ENCODE measurements at regions not wholly inside any gene's neighbourhood (a gene's known extent, or its start where the extent isn't known, plus 50 kb on each side); places are given as distances from the start of the nearest gene placed in this dataset.

GRCh38 chr1:183724350-183725042 lies 71.4 kb upstream of the APOBEC4 start:
- H3K4me3 Mint-ChIP-seq: no peak overlapping the region
- Histone ChIP-seq H3K79me1 (ENCODE audit: insufficient read depth, low read depth, low read length, poor library complexity, severe bottlenecking) (no peaks in the 10 kb centered on the region), H2AFZ (ENCODE audit: low read length) (no peak overlapping the region), H2AK5ac (ENCODE audit: insufficient read length, low read length) (no peak overlapping the region), H2BK120ac (ENCODE audit: low read depth, low read length, poor library complexity, severe bottlenecking) (no peak overlapping the region), H4K8ac (replicated peaks; ENCODE audit: insufficient read length, low read depth, low read length) (no peak overlapping the region), H3K18ac (ENCODE audit: insufficient read length, low read depth, low read length) (no peak overlapping the region), H4K5ac (ENCODE audit: insufficient read length, low read depth, low read length) (no peak overlapping the region), H3K23me2 (ENCODE audit: insufficient read length, low read depth, low read length, poor library complexity, severe bottlenecking) (no peaks in the 10 kb centered on the region), H3K27me3 (ENCODE audit: insufficient read depth, low read length) (no peaks in the 10 kb centered on the region), H3K9me3 (ENCODE audit: control insufficient read depth, low read depth, low read length) (no peaks in the 10 kb centered on the region), H2BK15ac (ENCODE audit: low read depth, low read length) (no peak overlapping the region), H3T11ph (ENCODE audit: low read length) (no peak overlapping the region), H3K27ac (ENCODE audit: insufficient read length, low read depth, low read length) (no peak overlapping the region), H3K56ac (ENCODE audit: insufficient read length, low read depth, low read length) (no peak overlapping the region), H4K91ac (ENCODE audit: insufficient read length, low read depth, low read length) (no peak overlapping the region), H3K9ac (ENCODE audit: extremely low read depth, insufficient read length, low read length) (no peak overlapping the region), H2BK12ac (ENCODE audit: insufficient read length, low read depth, low read length) (no peak overlapping the region), H4K20me1 (ENCODE audit: control insufficient read depth, insufficient read depth, insufficient read length) (no peaks in the 10 kb centered on the region), H3K4ac (ENCODE audit: low read depth, low read length) (no peak overlapping the region), H3K4me2 (ENCODE audit: insufficient read depth, insufficient read length, low read length) (no peak overlapping the region), H3K4me1 (ENCODE audit: insufficient read depth, low read length) (no peaks in the 10 kb centered on the region; the same call in 1 of the 2 replicates), H3K14ac (ENCODE audit: insufficient read depth, low read length) (no peak overlapping the region), H3K23ac (ENCODE audit: insufficient read length, low read depth, low read length) (no peak overlapping the region), H2BK5ac (ENCODE audit: insufficient read length, low read length) (no peak overlapping the region), H3K79me2 (ENCODE audit: insufficient read depth, low read length) (no peaks in the 10 kb centered on the region), H2BK20ac (ENCODE audit: low read depth, low read length, poor library complexity, severe bottlenecking) (no peak overlapping the region)
- no peaks in the 10 kb centered on the region; the same call in 1 of the 2 replicates for H3K27me3 Mint-ChIP-seq (ENCODE audit: low read depth)
- no peak for DNase-seq
- no peaks in the 10 kb centered on the region for H3K36me3 Mint-ChIP-seq (ENCODE audit: insufficient read depth in 1 of 3, low read depth in 3 of 3)
- WGBS (ENCODE audit: extremely low coverage, insufficient read length, low lambda C conversion rate): no CpG with 5 or more reads among the region's 5 CpGs
- H3K27ac Mint-ChIP-seq: peak overlapping the region in 1 of 3 experiments; percentile 85; a peak in 1 of 7 replicates
- H3K9me3 Mint-ChIP-seq: no peaks in the 10 kb centered on the region
- H3K4me1 Mint-ChIP-seq: no peaks in the 10 kb centered on the region
- TF ChIP-seq CTCF (conservative IDR thresholded peaks at IDR 0.05): no peak
